ENCODE measurements at regions not wholly inside any gene's neighbourhood (a gene's known extent, or its start where the extent isn't known, plus 50 kb on each side); places are given as distances from the start of the nearest gene placed in this dataset.

GRCh38 chr10:29734962-29735627 is 100.3 kb upstream of the SVIL start:
- TF ChIP-seq CTCF (IDR thresholded peaks at IDR 0.05) (no peak), POLR2A (IDR thresholded peaks at IDR 0.05) (peak in 1 of 2 donors; percentile 45)
